ENCODE measurements at regions not wholly inside any gene's neighbourhood (a gene's known extent, or its start where the extent isn't known, plus 50 kb on each side); places are given as distances from the start of the nearest gene placed in this dataset.

GRCh38 chr4:178255172-178255571 lies 812.9 kb upstream of the AGA start:
- H3K36me3 ChIP-seq (ENCODE audit: low read depth, missing control alignments): no peaks in the 10 kb centered on the region
- WGBS, 2 donors: 76 to 77% methylated on average over 1 of the region's 1 CpG
- H3K9me3 ChIP-seq: no peaks in the 10 kb centered on the region
- H3K4me1 ChIP-seq: no peaks in the 10 kb centered on the region
- intact Hi-C loops (cut with DNase I; ENCODE audit: low total_unique reads): no loop called here
- no peak overlapping the region for H3K27ac ChIP-seq
- TF ChIP-seq CTCF (IDR thresholded peaks at IDR 0.05): no peak
- no peak for TF ChIP-seq POLR2A (IDR thresholded peaks at IDR 0.05)
- no peak for DNase-seq
- H3K4me3 ChIP-seq: no peak overlapping the region
- H3K27me3 ChIP-seq: no peaks in the 10 kb centered on the region

GRCh38 chr4:178258603-178259002 lies 816.4 kb upstream of the AGA start:
- WGBS, 2 donors: 91 to 93% methylated on average over 2 of the region's 2 CpGs
- DNase-seq: no peak
- Histone ChIP-seq H3K27ac (no peak overlapping the region), H3K4me1 (no peaks in the 10 kb centered on the region), H3K9me3 (no peaks in the 10 kb centered on the region), H3K36me3 (ENCODE audit: low read depth, missing control alignments) (no peaks in the 10 kb centered on the region), H3K4me3 (no peak overlapping the region), H3K27me3 (no peaks in the 10 kb centered on the region)
- TF ChIP-seq CTCF (IDR thresholded peaks at IDR 0.05): no peak
- no peak for TF ChIP-seq POLR2A (IDR thresholded peaks at IDR 0.05)
- intact Hi-C loops (cut with DNase I; ENCODE audit: low total_unique reads): no loop called here

GRCh38 chr4:178259566-178259965 lies 817.3 kb upstream of the AGA start:
- H3K27ac ChIP-seq: no peak overlapping the region
- no peak for DNase-seq
- no peak overlapping the region for H3K4me3 ChIP-seq
- no peaks in the 10 kb centered on the region for H3K36me3 ChIP-seq (ENCODE audit: low read depth, missing control alignments)
- H3K27me3 ChIP-seq: no peaks in the 10 kb centered on the region
- TF ChIP-seq CTCF (IDR thresholded peaks at IDR 0.05) (no peak), POLR2A (IDR thresholded peaks at IDR 0.05) (no peak)
- H3K4me1 ChIP-seq: no peaks in the 10 kb centered on the region
- WGBS, 2 donors: 60 to 67% methylated on average over 2 of the region's 2 CpGs
- intact Hi-C loops (cut with DNase I; ENCODE audit: low total_unique reads): no loop called here
- no peaks in the 10 kb centered on the region for H3K9me3 ChIP-seq

GRCh38 chr4:178264001-178264400 lies 821.8 kb upstream of the AGA start:
- 89 to 93% methylated on average over 3 of the region's 3 CpGs for WGBS, 2 donors
- H3K27ac ChIP-seq: no peak overlapping the region
- no peaks in the 10 kb centered on the region for H3K4me1 ChIP-seq
- DNase-seq: no peak
- no peak overlapping the region for H3K4me3 ChIP-seq
- no peaks in the 10 kb centered on the region for H3K9me3 ChIP-seq
- TF ChIP-seq POLR2A (IDR thresholded peaks at IDR 0.05): no peak
- TF ChIP-seq CTCF (IDR thresholded peaks at IDR 0.05): no peak
- H3K27me3 ChIP-seq: no peaks in the 10 kb centered on the region
- H3K36me3 ChIP-seq (ENCODE audit: low read depth, missing control alignments): no peaks in the 10 kb centered on the region
- intact Hi-C loops (cut with DNase I; ENCODE audit: low total_unique reads): no loop called here

- Histone ChIP-seq H3K9me3 (no peaks in the 10 kb centered on the region), H3K27ac (no peak overlapping the region), H3K27me3 (no peaks in the 10 kb centered on the region), H3K4me3 (no peak overlapping the region), H3K4me1 (no peaks in the 10 kb centered on the region), H3K36me3 (ENCODE audit: low read depth, missing control alignments) (no peaks in the 10 kb centered on the region)
- no peak for DNase-seq
- intact Hi-C loops (cut with DNase I; ENCODE audit: low total_unique reads): no loop called here
- no peak for TF ChIP-seq CTCF (IDR thresholded peaks at IDR 0.05)
- WGBS, 2 donors: 87 to 88% methylated on average over 4 to 6 of the region's 6 CpGs
Observed at GRCh38 chr4:178271386-178271785, 829.1 kb upstream of the AGA start.
